Uterus (tissue), 3 donors: ENCODE measurements at regions not wholly inside any gene's neighbourhood (a gene's known extent, or its start where the extent isn't known, plus 50 kb on each side); places are given as distances from the start of the nearest gene placed in this dataset.

Source experiments
- DNase-seq, 2 donors: peaks; one replicate each; pipeline ENCODE4 v3.0.0-alpha.2; 2019 to 2020
- H3K27ac ChIP-seq, 2 donors: fragments of 200-600 bp; sonication (generic); 1 replicate in 1 of 2; 2 replicates in 1 of 2; pipeline ENCODE4 v1.5.1; 2016 to 2018
- H3K27me3 ChIP-seq, 2 donors: fragments of 200-600 bp; sonication (generic); one replicate each; pipeline ENCODE4 v1.5.1; 2018 to 2019; ENCODE audit warnings: control low read depth in 1 of 2
- H3K36me3 ChIP-seq, 2 donors: fragments of 200-600 bp; sonication (generic); one replicate each; pipeline ENCODE4 v1.5.1; 2019; ENCODE audit warnings: control low read depth in 1 of 2
- H3K4me1 ChIP-seq, 2 donors: fragments of 200-600 bp; sonication (generic); one replicate each; pipeline ENCODE4 v1.5.1; 2018 to 2019; ENCODE audit warnings: control low read depth in 1 of 2
- H3K4me3 ChIP-seq, 2 donors: fragments of 200-600 bp; sonication (generic); 1 replicate in 1 of 2; 2 replicates in 1 of 2; pipeline ENCODE4 v1.5.1; 2018 to 2019; ENCODE audit warnings: mild to moderate bottlenecking in 1 of 2
- H3K9me3 ChIP-seq, 2 donors: fragments of 200-600 bp; sonication (generic); one replicate each; pipeline ENCODE4 v1.5.1; 2019; ENCODE audit warnings: control low read depth in 1 of 2
- POLR2A ChIP-seq, 2 donors: fragments of 450-650 bp; IDR thresholded peaks; one replicate each; pipeline ENCODE4 v1.6.1; 2016; ENCODE audit warnings: antibody characterized with exemption in 2 of 2, mild to moderate bottlenecking in 1 of 2, moderate library complexity in 1 of 2
- intact Hi-C: fragments of 100-400 bp; cut with DNase I; formaldehyde crosslinking; loops from one replicate; pipeline ENCODE4 v1.15.1; 2023; ENCODE audit warnings: low total_unique reads
- TF ChIP-seq, protein P1 (sequence below), 4 experiments: fragments of 200-600 bp in 2 of 4; fragments of 450-650 bp in 2 of 4; sonication (generic) in 2 of 4; IDR thresholded peaks; one replicate each; pipeline ENCODE4 v1.5.1; 2016 to 2019; ENCODE audit warnings: antibody characterized with exemption in 4 of 4, mild to moderate bottlenecking in 2 of 4, moderate library complexity in 1 of 4
- donor health status: DM: yes; HTN: yes; CAD: no.

DNA sequence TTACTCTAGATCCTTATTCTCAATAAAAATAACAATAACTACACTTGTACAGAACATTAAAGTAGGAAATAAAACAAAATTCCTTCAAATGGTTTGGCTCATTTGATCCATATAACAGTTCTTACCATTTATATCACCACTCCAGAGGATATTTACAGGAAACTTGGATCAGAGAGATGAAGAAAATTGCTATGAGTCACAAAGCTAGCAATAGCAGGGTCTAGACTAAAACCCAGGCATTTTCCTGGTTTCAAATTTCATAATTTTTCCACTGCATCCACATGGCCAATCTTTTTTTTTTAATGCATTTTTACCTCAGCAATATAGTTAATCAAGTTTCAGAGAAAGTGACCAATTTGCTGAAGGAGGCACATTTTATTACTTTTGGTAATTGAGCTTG lies 299.2 kb downstream of the ELAVL2 start:
- TF ChIP-seq, protein P1, sequence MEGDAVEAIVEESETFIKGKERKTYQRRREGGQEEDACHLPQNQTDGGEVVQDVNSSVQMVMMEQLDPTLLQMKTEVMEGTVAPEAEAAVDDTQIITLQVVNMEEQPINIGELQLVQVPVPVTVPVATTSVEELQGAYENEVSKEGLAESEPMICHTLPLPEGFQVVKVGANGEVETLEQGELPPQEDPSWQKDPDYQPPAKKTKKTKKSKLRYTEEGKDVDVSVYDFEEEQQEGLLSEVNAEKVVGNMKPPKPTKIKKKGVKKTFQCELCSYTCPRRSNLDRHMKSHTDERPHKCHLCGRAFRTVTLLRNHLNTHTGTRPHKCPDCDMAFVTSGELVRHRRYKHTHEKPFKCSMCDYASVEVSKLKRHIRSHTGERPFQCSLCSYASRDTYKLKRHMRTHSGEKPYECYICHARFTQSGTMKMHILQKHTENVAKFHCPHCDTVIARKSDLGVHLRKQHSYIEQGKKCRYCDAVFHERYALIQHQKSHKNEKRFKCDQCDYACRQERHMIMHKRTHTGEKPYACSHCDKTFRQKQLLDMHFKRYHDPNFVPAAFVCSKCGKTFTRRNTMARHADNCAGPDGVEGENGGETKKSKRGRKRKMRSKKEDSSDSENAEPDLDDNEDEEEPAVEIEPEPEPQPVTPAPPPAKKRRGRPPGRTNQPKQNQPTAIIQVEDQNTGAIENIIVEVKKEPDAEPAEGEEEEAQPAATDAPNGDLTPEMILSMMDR (IDR thresholded peaks at IDR 0.05): no peak
- TF ChIP-seq POLR2A (IDR thresholded peaks at IDR 0.05): no peak
- Histone ChIP-seq H3K4me1 (no peaks in the 10 kb centered on the region), H3K9me3 (no peaks in the 10 kb centered on the region), H3K4me3 (no peak overlapping the region), H3K27ac (no peak overlapping the region), H3K36me3 (no peaks in the 10 kb centered on the region), H3K27me3 (no peaks in the 10 kb centered on the region)
- no peak for DNase-seq
- intact Hi-C loops: no loop called here

DNA sequence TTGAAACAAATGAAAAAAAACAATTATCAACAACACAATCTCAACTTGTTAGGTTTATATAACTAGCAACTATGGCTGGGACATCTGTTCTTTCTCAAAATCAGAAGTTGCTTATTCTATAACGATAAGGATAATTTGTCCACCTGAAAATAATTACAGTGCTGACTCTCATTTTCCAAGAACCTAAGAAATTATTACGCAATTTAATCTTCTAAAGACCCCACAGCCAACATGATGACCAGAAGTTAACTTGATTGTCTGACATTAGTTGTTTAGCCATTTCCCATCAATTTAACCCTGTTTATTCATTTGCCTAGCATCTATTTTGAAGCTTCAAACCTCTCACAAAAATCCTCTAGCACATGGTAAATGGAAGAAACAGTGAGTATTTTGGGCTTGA lies 293.8 kb downstream of the ELAVL2 start:
- Histone ChIP-seq H3K27me3 (no peaks in the 10 kb centered on the region), H3K9me3 (no peaks in the 10 kb centered on the region), H3K4me1 (no peaks in the 10 kb centered on the region), H3K4me3 (no peak overlapping the region), H3K27ac (no peak overlapping the region), H3K36me3 (no peaks in the 10 kb centered on the region)
- no peak for DNase-seq
- intact Hi-C loops: no loop called here
- TF ChIP-seq, protein P1 (IDR thresholded peaks at IDR 0.05): no peak
- no peak for TF ChIP-seq POLR2A (IDR thresholded peaks at IDR 0.05)

DNA sequence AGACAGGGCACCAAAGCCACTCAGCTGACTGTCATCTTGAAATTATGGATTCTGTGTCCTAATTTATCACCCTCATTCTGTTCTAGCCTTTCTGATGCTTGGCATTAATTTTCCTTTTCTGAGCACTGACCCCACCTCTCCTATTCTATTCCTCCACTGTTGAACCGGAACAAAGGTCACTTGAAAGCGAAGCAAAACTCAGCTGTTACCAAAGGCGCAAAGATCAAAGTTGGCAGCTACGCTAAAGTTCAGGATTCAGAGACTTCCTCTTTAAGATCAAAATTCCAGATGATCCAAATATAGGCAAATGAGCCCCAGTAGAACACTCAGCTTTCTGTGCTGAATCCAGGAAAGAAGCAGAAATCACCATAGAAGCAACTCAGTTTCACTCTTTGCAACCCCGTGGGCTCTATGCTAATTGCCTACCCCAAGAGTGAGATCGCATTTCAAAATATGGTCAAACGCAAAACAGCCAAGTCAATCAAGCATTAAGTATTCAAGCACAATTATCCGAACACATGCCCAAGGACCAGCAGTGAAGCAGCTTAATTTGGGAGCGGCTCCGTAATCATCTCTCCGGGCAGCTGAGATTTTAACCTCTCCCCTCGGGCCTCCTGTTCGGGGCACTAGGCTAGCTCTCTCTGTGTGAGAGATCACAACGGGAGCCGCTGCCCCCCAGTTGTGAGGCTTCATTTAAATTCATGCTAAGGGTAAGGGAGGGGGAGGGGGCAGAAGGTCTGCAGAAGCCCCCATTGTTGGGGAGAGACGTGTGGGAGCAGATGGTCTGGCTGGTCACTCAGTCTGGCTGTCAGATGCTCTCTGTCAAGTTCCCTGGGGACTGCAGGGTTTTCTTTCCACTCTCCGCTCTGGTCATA lies 288.6 kb downstream of the ELAVL2 start:
- no peak for TF ChIP-seq POLR2A (IDR thresholded peaks at IDR 0.05)
- TF ChIP-seq, protein P1 (IDR thresholded peaks at IDR 0.05): no peak
- Histone ChIP-seq H3K9me3 (no peaks in the 10 kb centered on the region), H3K27ac (no peak overlapping the region), H3K4me3 (no peak overlapping the region), H3K36me3 (no peaks in the 10 kb centered on the region), H3K27me3 (no peaks in the 10 kb centered on the region), H3K4me1 (no peaks in the 10 kb centered on the region)
- intact Hi-C loops: no loop called here
- DNase-seq: no peak

DNA sequence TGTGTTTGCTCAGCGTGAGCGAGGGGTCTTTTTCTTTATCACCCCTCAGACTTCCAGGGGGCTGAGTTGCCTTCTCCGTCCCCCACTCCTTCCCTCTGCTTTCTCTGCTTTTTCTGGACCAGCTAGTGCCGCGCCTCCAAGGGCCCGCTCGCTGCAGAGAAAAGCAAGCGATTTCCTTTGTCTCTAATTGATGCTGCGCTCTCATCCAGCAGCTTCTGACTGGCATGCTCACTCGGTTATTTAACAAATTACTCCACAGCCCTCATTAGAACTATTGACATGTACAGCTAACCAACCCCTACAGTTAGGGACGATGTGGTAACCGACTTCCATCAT lies 288.0 kb downstream of the ELAVL2 start:
- intact Hi-C loops: no loop called here
- Histone ChIP-seq H3K27ac (no peak overlapping the region), H3K9me3 (no peaks in the 10 kb centered on the region), H3K27me3 (no peaks in the 10 kb centered on the region), H3K4me3 (no peak overlapping the region), H3K36me3 (no peaks in the 10 kb centered on the region), H3K4me1 (no peaks in the 10 kb centered on the region)
- DNase-seq: no peak
- TF ChIP-seq, protein P1 (IDR thresholded peaks at IDR 0.05): no peak
- TF ChIP-seq POLR2A (IDR thresholded peaks at IDR 0.05): no peak

DNA sequence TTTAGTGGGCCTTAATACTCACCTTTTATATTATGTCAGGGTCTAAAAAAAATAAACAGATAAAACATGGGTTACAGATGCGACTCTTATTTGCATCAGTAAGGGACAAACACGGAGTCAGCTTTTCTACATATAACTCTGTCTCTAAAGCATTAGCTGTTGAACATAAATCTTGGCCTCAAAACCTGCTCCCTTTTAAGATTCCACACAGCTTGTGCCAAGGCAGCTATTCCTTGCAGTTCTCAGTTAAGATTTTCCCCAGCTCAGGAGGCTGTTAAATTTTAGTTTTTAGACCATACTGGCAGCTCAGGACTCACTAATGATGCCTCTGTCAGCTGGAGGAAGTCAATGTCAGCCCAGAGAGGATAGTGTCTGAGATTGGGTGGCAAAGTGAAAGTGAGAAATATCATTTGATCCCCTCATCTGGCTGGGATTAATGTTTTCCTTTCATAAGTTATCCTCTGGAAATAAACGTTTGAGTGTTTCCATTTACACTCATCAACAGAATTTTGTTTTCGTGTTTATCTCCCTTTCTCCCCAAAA lies 287.5 kb downstream of the ELAVL2 start:
- no peak for DNase-seq
- Histone ChIP-seq H3K4me3 (no peak overlapping the region), H3K9me3 (no peaks in the 10 kb centered on the region), H3K36me3 (no peaks in the 10 kb centered on the region), H3K27ac (no peak overlapping the region), H3K27me3 (no peaks in the 10 kb centered on the region), H3K4me1 (no peaks in the 10 kb centered on the region)
- intact Hi-C loops: no loop called here
- no peak for TF ChIP-seq POLR2A (IDR thresholded peaks at IDR 0.05)
- TF ChIP-seq, protein P1 (IDR thresholded peaks at IDR 0.05): no peak
